A673 (cell line): ENCODE measurements at regions not wholly inside any gene's neighbourhood (a gene's known extent, or its start where the extent isn't known, plus 50 kb on each side); places are given as distances from the start of the nearest gene placed in this dataset.

Experiments used
- CTCF ChIP-seq: fragments of 300-800, 200-600 bp; sonication (generic); conservative IDR thresholded peaks from 2 replicates; pipeline ENCODE4 v1.5.1; 2017; ENCODE audit warnings: low read depth, mild to moderate bottlenecking, antibody characterized with exemption, low read length, moderate library complexity, mixed read lengths
- EZH2 ChIP-seq: fragments of 200-600 bp; sonication (generic); IDR thresholded peaks from 2 replicates; pipeline ENCODE4 v1.6.1; 2017; ENCODE audit warnings: borderline replicate concordance, low read depth, mild to moderate bottlenecking, mixed read lengths, antibody characterized with exemption, low read length; ENCODE audit not compliant: poor library complexity, severe bottlenecking

GRCh38 chr14:39857376-39858055, 425.3 kb upstream of the FBXO33 start:
- no peak for TF ChIP-seq EZH2
- no peak for TF ChIP-seq CTCF
